Heart right ventricle (tissue), 16 donors: ENCODE measurements at regions not wholly inside any gene's neighbourhood (a gene's known extent, or its start where the extent isn't known, plus 50 kb on each side); places are given as distances from the start of the nearest gene placed in this dataset.

Experiments
- ATAC-seq, 8 donors: fragments of 200-7000 bp; cut with Tn5 transposase; one replicate each; pipeline ENCODE4 v1.9.1; 2020; ENCODE audit warnings: mild to moderate bottlenecking in 8 of 8, moderate library complexity in 8 of 8, moderate number of reproducible peaks in 1 of 8
- DNase-seq, 2 donors: peaks; one replicate each; pipeline ENCODE4 v3.0.0-alpha.2; 2020
- H3K27ac ChIP-seq, 10 donors: fragments of 200-600 bp; sonication (generic) in 2 of 10; one replicate each; pipeline versions ENCODE4 v1.5.0 to v1.8.0; 2020 to 2022; ENCODE audit warnings: mild to moderate bottlenecking in 3 of 10
- H3K27me3 ChIP-seq, 7 donors: fragments of 200-600 bp; one replicate each; pipeline ENCODE4 v1.8.0; 2021 to 2022; ENCODE audit warnings: mild to moderate bottlenecking in 2 of 7
- H3K36me3 ChIP-seq, 9 donors: fragments of 200-600 bp; sonication (generic) in 1 of 9; one replicate each; pipeline versions ENCODE4 v1.5.0 to v1.8.0; 2020 to 2022; ENCODE audit warnings: mild to moderate bottlenecking in 2 of 9
- H3K4me1 ChIP-seq, 9 donors: fragments of 200-600 bp; sonication (generic) in 1 of 9; one replicate each; pipeline versions ENCODE4 v1.5.0 to v1.8.0; 2020 to 2022; ENCODE audit warnings: mild to moderate bottlenecking in 4 of 9
- H3K4me3 ChIP-seq, 10 donors: fragments of 200-600 bp; sonication (generic) in 2 of 10; one replicate each; pipeline versions ENCODE4 v1.5.0 to v1.8.0; 2020 to 2022; ENCODE audit warnings: mild to moderate bottlenecking in 7 of 10, moderate library complexity in 2 of 10
- H3K9me3 ChIP-seq, 11 donors: fragments of 200-600 bp in 10 of 11; sonication (generic) in 2 of 11; one replicate each; pipeline versions ENCODE4 v1.5.0 to v1.8.0; 2013 to 2022; ENCODE audit warnings: mild to moderate bottlenecking in 2 of 11, control low read depth in 1 of 11, moderate library complexity in 1 of 11
- CTCF ChIP-seq, 9 donors: fragments of 200-600 bp; sonication (generic) in 2 of 9; IDR thresholded peaks; one replicate each; pipeline versions ENCODE4 v1.5.0 to v1.8.0; 2021 to 2022; ENCODE audit warnings: antibody characterized with exemption in 9 of 9, mild to moderate bottlenecking in 5 of 9, moderate library complexity in 1 of 9
- WGBS, 2 donors: extraction: QIAGEN DNeasy Blood & Tissue Kit; methylation state at CpG; one replicate each; pipeline ENCODE4 v1.1.7; 2013; ENCODE audit warnings: inconsistent platforms in 1 of 2; 5-methylcytosine and 5-hydroxymethylcytosine counted together
- intact Hi-C, 10 donors: fragments of 100-400 bp; cut with DNase I; formaldehyde crosslinking; loops; one replicate each; pipeline versions ENCODE4 v1.11.1 to v1.14.2; 2022
- donor health status: Arrhythmogenic right ventricular cardiomyopathy.
- donor health status: ischemic (EF 13 %, LVEDD 7.1; RV severe dilation, severe dysfunction).
- donor health status: healthy with polysubstance abuse.
- donor health status: DM: no; HTN: yes; CAD: no.
- donor health status: DM: no; HTN: no; CAD: no.
- donor health status: ischemic (EF 25% LVEDD 6.9; RV normal size, moderate dysfunction).
- donor health status: ischemic (EF 25% LVEDD 5.7; RV mildly dilated, moderate dysfunction).
- donor health status: healthy.
- donor health status: DM: yes; HTN: yes; CAD: no.
- donor health status: Ischemic cardiomyopathy.
- donor health status: ischemic (EF 35%, LVEDD 5.7; RV mildly dilated, moderate dysfunction).
- donor health status: nonischemic (EF 11% LVEDD 7.7; RV severe dilation, severe dysfunction).
- donor health status: DM: yes; HTN: yes; CAD: no.
- donor health status: PGD.
- donor health status: ischemic (EF 29% LVEDD 5.4; RV normal size, mild dysfunction).
- donor health status: nonischemic (EF 23%, LVEDD 6.1; RV moderate dilation, normal function).

- no peak for TF ChIP-seq CTCF (IDR thresholded peaks at IDR 0.05)
- Histone ChIP-seq H3K9me3 (no peaks in the 10 kb centered on the region), H3K4me3 (no peak overlapping the region), H3K27me3 (no peaks in the 10 kb centered on the region), H3K27ac (no peak overlapping the region), H3K4me1 (no peaks in the 10 kb centered on the region), H3K36me3 (no peaks in the 10 kb centered on the region)
- DNase-seq (no peak), ATAC-seq (peak in 5 of 8 donors; percentile 25 to 82 (median 52))
- 51 to 67% methylated on average over 4 of the region's 4 CpGs for WGBS, 2 donors
- intact Hi-C loops = loop anchor here in 2 of 10 donors (10.0 kb wide), 2 partner anchors 186 to 194 kb away; no protein-coding TSS in a partner anchor
Observed at GRCh38 chr18:22790545-22791309, 142.4 kb upstream of the RBBP8 start.

- no peaks in the 10 kb centered on the region for H3K9me3 ChIP-seq
Observed at GRCh38 chr18:22791310-22791610, 141.9 kb upstream of the RBBP8 start.

GRCh38 chr18:22796113-22796512, 137.0 kb upstream of the RBBP8 start:
- no peak for ATAC-seq
- H3K27ac ChIP-seq = no peak overlapping the region
- no peaks in the 10 kb centered on the region for H3K27me3 ChIP-seq
- H3K4me1 ChIP-seq = peaks cover 0 to 20% (median 0%) of the 10 kb centered on the region in 9 donors
- H3K9me3 ChIP-seq = no peaks in the 10 kb centered on the region
- WGBS, 2 donors = 77 to 88% methylated on average over 4 of the region's 4 CpGs
- TF ChIP-seq CTCF (IDR thresholded peaks at IDR 0.05) = no peak
- H3K4me3 ChIP-seq = no peak overlapping the region
- intact Hi-C loops = loop anchor here in 4 of 10 donors (5.0 to 10.0 kb wide), 4 partner anchors 186 to 191 kb away; no protein-coding TSS in a partner anchor
- no peaks in the 10 kb centered on the region for H3K36me3 ChIP-seq
- DNase-seq = no peak

More at GRCh38 chr18:22791310-22791610, 141.9 kb upstream of the RBBP8 start:
- no peaks in the 10 kb centered on the region for H3K4me1 ChIP-seq
- 89% methylated on average over 2 of the region's 2 CpGs for WGBS, 2 donors
- H3K27me3 ChIP-seq = no peaks in the 10 kb centered on the region
- ATAC-seq = no peak
- H3K27ac ChIP-seq = no peak overlapping the region
- DNase-seq = no peak
- TF ChIP-seq CTCF (IDR thresholded peaks at IDR 0.05) = no peak
- intact Hi-C loops = loop anchor here in 2 of 10 donors (10.0 kb wide), 2 partner anchors 186 to 194 kb away; no protein-coding TSS in a partner anchor
- H3K4me3 ChIP-seq = no peak overlapping the region
- H3K36me3 ChIP-seq = no peaks in the 10 kb centered on the region

- Histone ChIP-seq H3K9me3 (no peaks in the 10 kb centered on the region), H3K4me1 (peaks cover 0 to 24% (median 0%) of the 10 kb centered on the region in 9 donors), H3K4me3 (no peak overlapping the region), H3K36me3 (no peaks in the 10 kb centered on the region), H3K27ac (peak overlapping the region in 3 of 10 donors; percentile 20 to 31 (median 25)), H3K27me3 (no peaks in the 10 kb centered on the region)
- TF ChIP-seq CTCF (IDR thresholded peaks at IDR 0.05) = no peak
- 63 to 72% methylated on average over 7 of the region's 7 CpGs for WGBS, 2 donors
- intact Hi-C loops = loop anchor here in 3 of 10 donors (5.0 to 10.0 kb wide), 3 partner anchors 182 to 187 kb away; no protein-coding TSS in a partner anchor
- DNase-seq (no peak), ATAC-seq (peak in 5 of 8 donors; percentile 28 to 69 (median 52))
Observed at GRCh38 chr18:22800551-22800951, 132.6 kb upstream of the RBBP8 start.
